TTC549 (cell line): ENCODE measurements at regions not wholly inside any gene's neighbourhood (a gene's known extent, or its start where the extent isn't known, plus 50 kb on each side); places are given as distances from the start of the nearest gene placed in this dataset.

Experiments
- FAIRE-seq: peaks from 2 replicates; lab custom pipeline; 2012; peaks lifted over from hg19 to GRCh38; lab: Jason Lieb, UNC

- no peak for FAIRE-seq
Measured at GRCh38 chr2:16881122-16881521, 215.5 kb upstream of the CYRIA start.

GRCh38 chr2:16871411-16871810 is 205.8 kb upstream of the CYRIA start:
- FAIRE-seq: no peak

DNA sequence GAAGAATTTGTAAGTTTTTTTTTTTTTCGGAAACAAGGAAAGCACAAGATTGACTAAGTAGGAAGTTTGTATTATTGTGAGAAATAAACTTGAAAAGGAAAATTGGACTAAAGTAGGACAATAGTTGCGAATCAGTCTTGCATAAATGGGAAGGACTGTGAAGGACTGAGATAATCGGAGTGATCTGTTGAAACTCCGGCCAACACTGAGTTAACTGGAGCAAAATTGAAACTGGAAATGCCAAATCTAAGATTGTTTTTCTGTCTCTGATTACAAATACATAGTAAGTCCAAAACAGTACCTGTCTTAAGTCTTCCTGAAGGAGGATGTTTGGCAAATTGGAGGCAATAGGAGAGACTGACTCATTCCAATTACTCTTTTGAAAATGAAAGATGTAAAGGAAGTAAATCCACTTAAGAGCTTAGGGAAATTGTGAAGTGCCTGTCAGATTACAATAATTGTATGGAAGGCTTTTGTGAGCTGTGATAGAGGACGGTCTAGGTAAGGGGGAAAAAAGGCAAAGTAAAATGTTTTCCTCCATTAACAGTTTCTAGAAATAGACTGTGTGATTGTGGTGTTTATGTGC is 204.9 kb upstream of the CYRIA start:
- FAIRE-seq: no peak

DNA sequence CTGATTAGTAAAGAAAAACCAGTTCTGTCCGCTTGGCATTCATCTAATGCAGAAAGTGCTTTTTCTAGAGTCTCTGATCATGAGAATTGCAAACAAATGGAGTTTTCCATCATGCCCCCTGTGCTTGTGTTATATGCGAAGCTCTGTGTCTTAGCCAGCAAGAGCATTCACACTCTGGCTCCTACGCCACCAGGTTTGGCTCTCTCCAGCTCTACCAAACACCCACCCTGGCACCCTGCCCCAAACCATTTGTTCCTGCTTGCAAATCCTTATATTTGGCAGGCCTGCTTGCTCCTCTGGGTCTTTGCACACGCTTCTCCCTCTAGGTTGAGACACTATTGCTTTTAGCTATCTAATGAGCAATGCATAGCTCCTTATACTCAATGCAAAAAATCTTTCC is 204.1 kb upstream of the CYRIA start:
- FAIRE-seq: no peak

DNA sequence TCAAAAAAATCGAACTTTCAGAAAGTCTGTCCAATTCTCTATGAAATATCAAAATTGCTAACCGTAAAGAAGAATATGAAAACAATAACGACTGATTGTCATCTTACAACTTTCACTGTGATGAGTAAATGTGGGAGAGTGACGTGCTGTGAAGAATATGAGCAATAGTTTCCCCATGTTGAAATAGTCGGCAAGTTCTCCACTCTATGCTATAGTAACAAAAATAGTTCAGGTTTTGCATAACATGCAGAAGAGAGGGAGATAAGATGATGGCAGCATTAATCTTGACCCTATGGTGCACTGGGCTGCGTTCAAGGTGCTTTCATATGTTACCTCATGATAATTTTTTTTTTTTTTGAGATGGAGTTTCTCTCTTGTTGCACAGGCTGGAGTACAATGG is 196.8 kb upstream of the CYRIA start:
- no peak for FAIRE-seq

GRCh38 chr2:16861530-16861929 is 195.9 kb upstream of the CYRIA start:
- FAIRE-seq: no peak

GRCh38 chr2:16861111-16861510 is 195.5 kb upstream of the CYRIA start:
- no peak for FAIRE-seq

- no peak for FAIRE-seq
Measured at GRCh38 chr2:16860627-16861026, 195.0 kb upstream of the CYRIA start.

- FAIRE-seq: no peak
Measured at GRCh38 chr2:16855183-16855582, 189.5 kb upstream of the CYRIA start.

DNA sequence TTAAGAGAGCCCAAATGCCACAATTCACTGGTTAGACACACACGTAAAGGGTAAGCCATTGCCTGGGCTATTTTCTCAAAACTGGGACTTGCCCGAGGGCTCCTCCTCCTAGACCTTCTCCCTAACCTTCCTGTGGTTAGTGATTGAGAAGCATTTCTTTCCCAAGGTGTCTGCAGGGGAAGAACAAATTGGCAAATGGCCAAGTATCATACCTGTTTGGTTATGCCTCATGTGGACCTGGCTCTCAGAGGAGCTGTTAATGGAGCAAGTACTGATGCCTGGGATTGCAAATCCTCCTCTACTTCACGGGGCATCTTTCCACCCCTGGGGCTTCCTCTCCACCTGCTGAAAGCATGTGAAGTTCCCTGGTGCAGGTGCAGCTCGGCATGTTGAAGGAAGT is 187.5 kb upstream of the CYRIA start:
- FAIRE-seq: no peak

DNA sequence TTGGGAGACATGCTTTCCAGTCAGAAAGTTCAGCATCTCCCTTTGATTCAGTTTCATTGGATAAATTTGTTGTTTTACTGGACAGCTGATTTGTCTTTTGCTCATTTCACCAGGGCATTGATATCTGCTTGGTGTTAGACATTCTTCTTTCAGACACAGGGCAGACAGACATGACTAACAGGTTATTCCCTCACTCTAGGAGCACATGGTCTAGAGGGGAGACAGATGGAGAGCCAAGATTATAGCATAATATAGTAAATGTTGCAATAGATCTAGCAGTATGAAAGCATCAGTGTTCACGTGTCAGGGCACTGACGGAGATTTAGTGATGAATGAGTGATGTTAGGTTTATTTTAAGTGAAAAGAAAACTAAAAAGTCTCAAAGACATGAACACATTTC is 187.0 kb upstream of the CYRIA start:
- FAIRE-seq: no peak

- FAIRE-seq: no peak
Measured at GRCh38 chr2:16851126-16851525, 185.5 kb upstream of the CYRIA start.

DNA sequence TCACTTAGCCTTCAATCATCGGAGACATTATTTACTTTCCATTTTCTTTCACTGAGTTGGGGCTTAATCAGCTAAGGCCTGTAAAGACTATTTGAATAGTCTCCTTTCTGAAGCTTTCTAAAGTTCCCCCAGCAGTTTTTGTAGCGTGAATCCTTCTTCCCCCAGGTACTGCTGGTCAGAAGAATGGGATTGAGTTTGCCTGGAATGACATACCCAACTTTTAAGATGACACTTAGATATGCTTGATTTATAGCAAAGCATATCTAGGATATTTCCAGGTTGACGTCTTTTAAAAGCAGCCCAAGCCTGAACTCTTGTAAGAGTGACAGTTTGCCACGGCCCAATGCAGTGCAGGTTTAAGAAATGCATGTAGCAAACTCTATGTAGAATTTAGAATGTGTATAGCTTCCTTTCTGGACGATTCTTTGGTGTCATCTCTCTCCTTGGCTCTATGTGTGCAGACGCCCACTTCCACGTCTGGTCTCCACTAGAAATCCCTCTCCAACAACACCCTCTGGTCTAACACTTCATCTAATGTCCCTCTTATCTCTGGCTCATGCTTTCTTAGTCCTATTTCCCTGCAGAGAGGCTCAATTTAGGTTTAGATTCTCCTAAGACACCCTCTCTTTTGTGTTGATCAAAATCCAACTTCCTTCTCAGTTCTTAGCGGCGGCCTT is 175.0 kb upstream of the CYRIA start:
- no peak for FAIRE-seq

GRCh38 chr2:16832910-16833309 is 167.3 kb upstream of the CYRIA start:
- FAIRE-seq: no peak

DNA sequence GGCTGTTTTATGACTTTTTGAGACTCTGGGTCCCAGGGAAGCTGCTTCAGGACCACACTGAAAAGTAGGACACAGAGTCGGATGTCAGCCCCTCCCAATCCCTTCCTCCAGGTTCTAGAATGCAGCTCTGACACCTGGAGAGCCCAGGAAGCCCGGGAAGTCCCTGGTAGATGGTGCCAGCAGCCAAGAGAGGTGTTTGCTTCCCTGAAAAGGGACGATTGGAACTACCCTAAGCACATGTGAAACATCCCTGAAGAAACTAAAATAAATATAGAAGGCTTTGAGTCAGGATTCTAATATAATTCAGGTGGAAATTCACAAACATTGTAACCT is 163.2 kb upstream of the CYRIA start:
- no peak for FAIRE-seq

GRCh38 chr2:16828044-16828827 is 162.6 kb upstream of the CYRIA start:
- FAIRE-seq: no peak

DNA sequence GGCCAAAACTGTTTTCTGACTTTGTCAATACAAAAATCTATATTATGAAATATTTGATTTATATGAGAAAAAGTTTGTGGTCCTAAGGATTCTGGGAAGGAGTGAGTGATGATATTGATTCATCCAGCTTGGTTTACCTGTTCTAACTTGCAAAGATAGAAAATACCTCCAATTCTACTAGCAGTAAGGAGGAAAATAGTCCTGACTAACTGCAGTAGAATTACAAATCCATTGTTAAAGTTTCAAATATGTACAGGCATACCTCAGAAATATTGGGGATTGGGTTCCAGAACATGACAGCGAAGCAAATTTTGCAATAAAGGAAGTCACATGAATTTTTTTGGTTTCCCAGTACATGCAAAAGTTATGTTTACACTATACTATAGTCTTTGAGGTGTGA is 158.8 kb upstream of the CYRIA start:
- FAIRE-seq: no peak

GRCh38 chr2:16821692-16822091 is 156.1 kb upstream of the CYRIA start:
- FAIRE-seq: no peak

- FAIRE-seq: no peak
Measured at GRCh38 chr2:16818203-16818556, 152.5 kb upstream of the CYRIA start.

DNA sequence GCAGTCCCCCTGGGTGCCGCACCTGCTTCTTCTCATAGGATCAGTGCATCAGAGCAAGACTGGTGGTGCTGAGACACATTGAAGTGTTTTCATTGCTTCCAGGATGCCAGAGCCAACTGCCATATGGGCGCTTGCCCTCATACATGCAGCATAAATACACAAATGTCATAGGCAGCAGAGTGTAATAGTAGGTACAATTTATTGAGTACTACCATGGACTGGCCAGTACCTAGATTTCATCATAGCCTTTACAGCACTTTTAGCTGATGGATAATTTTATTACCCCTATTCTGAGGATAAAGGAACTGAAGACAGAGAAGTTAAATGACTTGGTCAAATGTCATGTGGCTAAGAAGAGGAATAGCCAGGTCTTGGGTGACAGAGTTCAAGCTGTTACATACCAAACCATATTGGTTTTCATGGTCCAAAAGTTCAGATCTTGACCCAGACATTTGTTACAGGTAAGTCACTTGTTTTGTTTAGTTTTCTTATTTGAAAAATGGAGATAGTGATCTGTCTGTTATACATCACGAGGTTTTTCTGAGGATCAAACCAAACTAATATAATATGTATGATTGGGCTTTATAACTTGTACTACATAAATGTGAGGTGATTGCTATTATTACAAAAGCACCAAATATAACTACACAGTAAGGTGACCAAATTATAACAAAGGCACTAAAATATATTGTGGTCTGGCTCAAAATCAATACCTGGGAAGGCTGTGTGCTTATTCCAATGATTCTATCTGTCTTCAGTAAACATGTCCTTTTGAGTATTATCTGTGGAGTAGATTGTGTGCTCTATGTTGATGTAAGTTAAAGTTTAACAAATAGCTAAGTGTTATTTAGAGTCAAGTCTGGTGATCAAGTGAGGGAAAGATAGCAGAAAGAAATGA is 151.9 kb upstream of the CYRIA start:
- FAIRE-seq: no peak

- no peak for FAIRE-seq
Measured at GRCh38 chr2:16816522-16816921, 150.9 kb upstream of the CYRIA start.

- FAIRE-seq: no peak
Measured at GRCh38 chr2:16816016-16816415, 150.4 kb upstream of the CYRIA start.

- FAIRE-seq: no peak
Measured at GRCh38 chr2:16813593-16813992, 148.0 kb upstream of the CYRIA start.
